ENCODE measurements at regions not wholly inside any gene's neighbourhood (a gene's known extent, or its start where the extent isn't known, plus 50 kb on each side); places are given as distances from the start of the nearest gene placed in this dataset.

GRCh38 chr13:62093984-62094780, 678.5 kb upstream of the PCDH20 start:
- DNase-seq = no peak
- H3K4me1 ChIP-seq = no peaks in the 10 kb centered on the region
- H3K9me3 ChIP-seq = no peaks in the 10 kb centered on the region
- H3K4me3 ChIP-seq (ENCODE audit: low read depth, low read length) = no peak overlapping the region
- TF ChIP-seq CTCF (IDR thresholded peaks at IDR 0.05; ENCODE audit: low read depth, low read length) = no peak
- H3K36me3 ChIP-seq = no peaks in the 10 kb centered on the region
- H3K27me3 ChIP-seq = no peaks in the 10 kb centered on the region

- Histone ChIP-seq H3K4me1 (no peaks in the 10 kb centered on the region), H3K9me3 (no peaks in the 10 kb centered on the region), H3K27me3 (no peaks in the 10 kb centered on the region), H3K36me3 (no peaks in the 10 kb centered on the region), H3K4me3 (ENCODE audit: low read depth, low read length) (no peak overlapping the region)
- TF ChIP-seq CTCF (IDR thresholded peaks at IDR 0.05; ENCODE audit: low read depth, low read length) = no peak
- no peak for DNase-seq
Measured at GRCh38 chr13:62092949-62093348, 677.3 kb upstream of the PCDH20 start.

DNA sequence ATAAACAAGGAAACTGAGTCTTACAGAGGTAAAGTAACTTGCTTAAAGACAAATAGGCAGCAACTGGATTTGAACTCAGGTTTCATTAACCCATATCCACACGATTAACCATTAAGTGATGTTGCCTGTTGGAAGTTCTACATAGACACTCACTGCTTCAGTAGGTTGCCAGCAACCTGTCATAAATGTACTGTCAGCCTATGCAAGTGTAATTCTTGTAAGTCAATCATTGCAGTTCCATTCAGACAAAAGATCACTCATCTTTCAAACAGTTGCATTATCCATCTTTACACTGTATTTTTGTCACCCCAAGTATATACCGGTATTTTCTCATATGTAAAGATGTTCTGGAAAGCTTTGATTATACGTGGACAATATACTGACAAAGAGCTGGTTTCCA, 676.9 kb upstream of the PCDH20 start:
- Histone ChIP-seq H3K36me3 (no peaks in the 10 kb centered on the region), H3K27me3 (no peaks in the 10 kb centered on the region), H3K4me3 (ENCODE audit: low read depth, low read length) (no peak overlapping the region), H3K9me3 (no peaks in the 10 kb centered on the region), H3K4me1 (no peaks in the 10 kb centered on the region)
- TF ChIP-seq CTCF (IDR thresholded peaks at IDR 0.05; ENCODE audit: low read depth, low read length) = no peak
- DNase-seq = no peak

DNA sequence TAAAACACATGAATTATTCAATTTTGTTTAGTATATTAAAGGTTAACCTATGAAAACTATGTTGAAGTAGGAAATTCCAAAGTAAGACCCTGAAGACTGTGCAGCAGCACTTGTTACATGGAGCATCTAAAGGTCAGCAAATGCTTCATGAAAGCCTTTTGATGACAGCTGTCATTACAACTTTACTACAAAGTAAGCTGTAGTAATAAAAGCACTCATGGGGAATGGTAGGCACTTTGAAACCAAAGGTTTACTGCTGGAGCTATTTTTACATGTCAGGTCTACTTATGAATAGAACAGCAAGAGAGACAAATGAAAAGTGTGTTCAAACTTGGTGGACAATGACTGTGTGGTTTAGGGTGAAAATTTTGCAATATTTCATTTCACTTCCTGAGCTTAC, 672.5 kb upstream of the PCDH20 start:
- H3K9me3 ChIP-seq = no peaks in the 10 kb centered on the region
- H3K4me1 ChIP-seq = no peaks in the 10 kb centered on the region
- H3K27me3 ChIP-seq = no peaks in the 10 kb centered on the region
- no peak for TF ChIP-seq CTCF (IDR thresholded peaks at IDR 0.05; ENCODE audit: low read depth, low read length)
- DNase-seq = no peak
- no peak overlapping the region for H3K4me3 ChIP-seq (ENCODE audit: low read depth, low read length)
- H3K36me3 ChIP-seq = no peaks in the 10 kb centered on the region

GRCh38 chr13:62087124-62087523, 671.5 kb upstream of the PCDH20 start:
- H3K27me3 ChIP-seq = no peaks in the 10 kb centered on the region
- no peaks in the 10 kb centered on the region for H3K4me1 ChIP-seq
- H3K9me3 ChIP-seq = no peaks in the 10 kb centered on the region
- no peak for DNase-seq
- no peak overlapping the region for H3K4me3 ChIP-seq (ENCODE audit: low read depth, low read length)
- TF ChIP-seq CTCF (IDR thresholded peaks at IDR 0.05; ENCODE audit: low read depth, low read length) = no peak
- H3K36me3 ChIP-seq = no peaks in the 10 kb centered on the region

- Histone ChIP-seq H3K4me3 (ENCODE audit: low read depth, low read length) (no peak overlapping the region), H3K4me1 (no peaks in the 10 kb centered on the region), H3K36me3 (no peaks in the 10 kb centered on the region), H3K27me3 (no peaks in the 10 kb centered on the region), H3K9me3 (no peaks in the 10 kb centered on the region)
- TF ChIP-seq CTCF (IDR thresholded peaks at IDR 0.05; ENCODE audit: low read depth, low read length) = no peak
- DNase-seq = no peak
Measured at GRCh38 chr13:62085337-62086229, 669.9 kb upstream of the PCDH20 start.

Measured in BE2C (cell line).